ENCODE measurements at regions not wholly inside any gene's neighbourhood (a gene's known extent, or its start where the extent isn't known, plus 50 kb on each side); places are given as distances from the start of the nearest gene placed in this dataset.

DNA sequence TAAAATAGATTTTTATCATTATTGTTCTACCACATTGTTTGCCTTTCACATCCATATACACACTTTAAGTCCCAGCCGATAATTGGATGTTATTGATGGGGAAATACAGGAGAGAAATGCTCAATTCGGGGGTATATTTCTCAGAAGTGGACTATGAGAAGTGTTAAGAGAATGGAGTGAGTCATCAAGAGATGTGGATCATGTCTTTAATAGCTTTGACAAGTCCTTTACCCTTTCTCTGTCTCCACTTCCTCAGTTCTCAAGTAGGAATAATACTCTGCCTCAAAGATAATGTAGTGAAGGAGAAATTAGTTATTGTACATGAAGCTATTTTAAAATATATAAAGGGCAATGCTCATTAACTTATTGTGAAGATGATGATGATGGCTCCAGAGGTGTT is 1017.6 kb upstream of the PIK3C3 start:
- Histone ChIP-seq H3K18ac (ENCODE audit: low read length) (no peak overlapping the region), H3K4me2 (ENCODE audit: insufficient read depth, low read length, poor library complexity, severe bottlenecking) (no peak overlapping the region), H2BK12ac (ENCODE audit: low read length) (no peak overlapping the region)

GRCh38 chr18:40935423-40935822 is 1019.6 kb upstream of the PIK3C3 start:
- H3K4ac ChIP-seq (ENCODE audit: low read length): no peak overlapping the region

More for the DNA sequence above, 1017.6 kb upstream of the PIK3C3 start:
- no CpG with 5 or more reads among the region's 2 CpGs for WGBS, 2 donors (ENCODE audit: extremely low coverage in 2 of 2, insufficient read length in 2 of 2, insufficient replicate concordance in 1 of 2)
- no peak overlapping the region for H2BK120ac ChIP-seq (ENCODE audit: low read depth, low read length)
- no peak for DNase-seq (ENCODE audit: low spot score)
- no peaks in the 10 kb centered on the region for H3K36me3 ChIP-seq (replicated peaks in 1 of 2; ENCODE audit: control insufficient read depth in 2 of 2, insufficient read depth in 2 of 2, low read length in 2 of 2)
- H3K27me3 ChIP-seq (ENCODE audit: control insufficient read depth in 3 of 3, insufficient read depth in 3 of 3, low read depth in 1 of 3, low read length in 3 of 3): no peaks in the 10 kb centered on the region
- no peak overlapping the region for H3K27ac ChIP-seq (replicated peaks; ENCODE audit: low read length)
- H3K4me3 ChIP-seq (ENCODE audit: low read length in 2 of 2): no peak overlapping the region
- H2AFZ ChIP-seq (ENCODE audit: low read length): no peak overlapping the region
- no peak overlapping the region for H2BK15ac ChIP-seq (ENCODE audit: low read length)
- no peak overlapping the region for H3K14ac ChIP-seq (ENCODE audit: low read length)
- H2AK5ac ChIP-seq (ENCODE audit: low read depth, low read length): no peak overlapping the region
- no peaks in the 10 kb centered on the region for H3K79me1 ChIP-seq (ENCODE audit: low read depth, low read length)
- H2BK5ac ChIP-seq (ENCODE audit: low read length): no peak overlapping the region
- H3K4ac ChIP-seq (ENCODE audit: low read length): no peak overlapping the region
- H3K9me3 ChIP-seq (replicated peaks in 1 of 2; ENCODE audit: control insufficient read depth in 2 of 2, insufficient read depth in 1 of 2, low read depth in 1 of 2, low read length in 2 of 2): no peaks in the 10 kb centered on the region
- no peak overlapping the region for H3K23ac ChIP-seq (ENCODE audit: low read depth, low read length, poor library complexity)
- no peak overlapping the region for H3K9ac ChIP-seq (ENCODE audit: low read depth, low read length, poor library complexity)
- no peak overlapping the region for H4K91ac ChIP-seq (ENCODE audit: low read depth, low read length, poor library complexity)
- H3K4me1 ChIP-seq (ENCODE audit: control insufficient read depth in 2 of 2, insufficient read depth in 1 of 2, low read depth in 1 of 2, low read length in 2 of 2): peaks cover 0 to 6% of the 10 kb centered on the region in 2 donors
- no peak overlapping the region for H4K8ac ChIP-seq (ENCODE audit: low read depth, low read length)

DNA sequence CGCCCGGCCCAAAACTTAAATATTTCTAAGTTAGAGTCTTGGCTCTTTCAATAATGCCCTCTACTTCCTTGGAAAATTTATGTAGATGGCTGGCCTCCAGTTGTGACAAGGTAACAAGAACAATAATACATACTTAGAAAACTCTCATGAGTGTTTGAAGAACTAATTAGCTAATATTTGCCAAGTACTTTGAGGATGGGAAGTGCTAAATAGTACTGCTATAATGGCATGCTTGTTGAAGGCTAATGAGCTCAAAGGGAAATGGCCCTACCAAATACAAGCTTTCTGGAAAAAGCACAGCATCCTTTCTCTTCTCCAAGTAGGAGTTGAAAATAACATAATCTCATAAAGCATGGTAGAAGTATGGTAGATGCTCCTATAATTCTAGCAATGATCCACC is 1022.2 kb upstream of the PIK3C3 start:
- Histone ChIP-seq H2BK5ac (ENCODE audit: low read length) (no peak overlapping the region), H3K14ac (ENCODE audit: low read length) (no peak overlapping the region), H3K9me3 (replicated peaks in 1 of 2; ENCODE audit: control insufficient read depth in 2 of 2, insufficient read depth in 1 of 2, low read depth in 1 of 2, low read length in 2 of 2) (no peaks in the 10 kb centered on the region), H3K4me2 (ENCODE audit: insufficient read depth, low read length, poor library complexity, severe bottlenecking) (no peak overlapping the region), H3K18ac (ENCODE audit: low read length) (no peak overlapping the region), H3K9ac (ENCODE audit: low read depth, low read length, poor library complexity) (no peak overlapping the region), H3K4me3 (ENCODE audit: low read length in 2 of 2) (no peak overlapping the region), H2BK120ac (ENCODE audit: low read depth, low read length) (no peak overlapping the region), H4K8ac (ENCODE audit: low read depth, low read length) (no peak overlapping the region), H2AK5ac (ENCODE audit: low read depth, low read length) (no peak overlapping the region), H3K4me1 (ENCODE audit: control insufficient read depth in 2 of 2, insufficient read depth in 1 of 2, low read depth in 1 of 2, low read length in 2 of 2) (no peaks in the 10 kb centered on the region), H2BK12ac (ENCODE audit: low read length) (no peak overlapping the region), H3K27ac (replicated peaks; ENCODE audit: low read length) (no peak overlapping the region), H2BK15ac (ENCODE audit: low read length) (no peak overlapping the region), H3K36me3 (replicated peaks in 1 of 2; ENCODE audit: control insufficient read depth in 2 of 2, insufficient read depth in 2 of 2, low read length in 2 of 2) (no peaks in the 10 kb centered on the region), H3K4ac (ENCODE audit: low read length) (no peak overlapping the region), H4K91ac (ENCODE audit: low read depth, low read length, poor library complexity) (no peak overlapping the region), H3K23ac (ENCODE audit: low read depth, low read length, poor library complexity) (no peak overlapping the region), H3K27me3 (ENCODE audit: control insufficient read depth in 3 of 3, insufficient read depth in 3 of 3, low read depth in 1 of 3, low read length in 3 of 3) (no peaks in the 10 kb centered on the region), H3K79me1 (ENCODE audit: low read depth, low read length) (no peaks in the 10 kb centered on the region), H2AFZ (ENCODE audit: low read length) (no peak overlapping the region)
- WGBS, 2 donors (ENCODE audit: extremely low coverage in 2 of 2, insufficient read length in 2 of 2, insufficient replicate concordance in 1 of 2): no CpG with 5 or more reads among the region's 2 CpGs
- no peak for DNase-seq (ENCODE audit: low spot score)

More at GRCh38 chr18:40935423-40935822, 1019.6 kb upstream of the PIK3C3 start:
- H2AK5ac ChIP-seq (ENCODE audit: low read depth, low read length): no peak overlapping the region
- H3K9me3 ChIP-seq (replicated peaks in 1 of 2; ENCODE audit: control insufficient read depth in 2 of 2, insufficient read depth in 1 of 2, low read depth in 1 of 2, low read length in 2 of 2): no peaks in the 10 kb centered on the region
- H3K36me3 ChIP-seq (replicated peaks in 1 of 2; ENCODE audit: control insufficient read depth in 2 of 2, insufficient read depth in 2 of 2, low read length in 2 of 2): no peaks in the 10 kb centered on the region
- no peak overlapping the region for H2BK5ac ChIP-seq (ENCODE audit: low read length)
- no peak overlapping the region for H3K4me2 ChIP-seq (ENCODE audit: insufficient read depth, low read length, poor library complexity, severe bottlenecking)
- H2BK12ac ChIP-seq (ENCODE audit: low read length): no peak overlapping the region
- H4K8ac ChIP-seq (ENCODE audit: low read depth, low read length): no peak overlapping the region
- WGBS, 2 donors (ENCODE audit: extremely low coverage in 2 of 2, insufficient read length in 2 of 2, insufficient replicate concordance in 1 of 2): no CpG with 5 or more reads among the region's 1 CpG
- H3K23ac ChIP-seq (ENCODE audit: low read depth, low read length, poor library complexity): no peak overlapping the region
- no peak overlapping the region for H3K4me3 ChIP-seq (ENCODE audit: low read length in 2 of 2)
- no peak overlapping the region for H3K27ac ChIP-seq (replicated peaks; ENCODE audit: low read length)
- no peak overlapping the region for H3K18ac ChIP-seq (ENCODE audit: low read length)
- H3K27me3 ChIP-seq (ENCODE audit: control insufficient read depth in 3 of 3, insufficient read depth in 3 of 3, low read depth in 1 of 3, low read length in 3 of 3): no peaks in the 10 kb centered on the region
- no peak overlapping the region for H3K14ac ChIP-seq (ENCODE audit: low read length)
- no peak overlapping the region for H4K91ac ChIP-seq (ENCODE audit: low read depth, low read length, poor library complexity)
- H2BK15ac ChIP-seq (ENCODE audit: low read length): no peak overlapping the region
- no peak for DNase-seq (ENCODE audit: low spot score)
- H3K9ac ChIP-seq (ENCODE audit: low read depth, low read length, poor library complexity): no peak overlapping the region
- no peak overlapping the region for H2AFZ ChIP-seq (ENCODE audit: low read length)
- peaks cover 0 to 2% of the 10 kb centered on the region in 2 donors for H3K4me1 ChIP-seq (ENCODE audit: control insufficient read depth in 2 of 2, insufficient read depth in 1 of 2, low read depth in 1 of 2, low read length in 2 of 2)
- no peak overlapping the region for H2BK120ac ChIP-seq (ENCODE audit: low read depth, low read length)
- no peaks in the 10 kb centered on the region for H3K79me1 ChIP-seq (ENCODE audit: low read depth, low read length)

- H3K27me3 ChIP-seq (ENCODE audit: control insufficient read depth in 3 of 3, insufficient read depth in 3 of 3, low read depth in 1 of 3, low read length in 3 of 3): no peaks in the 10 kb centered on the region
- no CpG with 5 or more reads among the region's 5 CpGs for WGBS, 2 donors (ENCODE audit: extremely low coverage in 2 of 2, insufficient read length in 2 of 2, insufficient replicate concordance in 1 of 2)
- no peak overlapping the region for H3K4me3 ChIP-seq (ENCODE audit: low read length in 2 of 2)
- no peak for DNase-seq (ENCODE audit: low spot score)
- no peak overlapping the region for H4K8ac ChIP-seq (ENCODE audit: low read depth, low read length)
- no peak overlapping the region for H4K91ac ChIP-seq (ENCODE audit: low read depth, low read length, poor library complexity)
- no peak overlapping the region for H3K4me2 ChIP-seq (ENCODE audit: insufficient read depth, low read length, poor library complexity, severe bottlenecking)
- no peaks in the 10 kb centered on the region for H3K36me3 ChIP-seq (replicated peaks in 1 of 2; ENCODE audit: control insufficient read depth in 2 of 2, insufficient read depth in 2 of 2, low read length in 2 of 2)
- no peaks in the 10 kb centered on the region for H3K79me1 ChIP-seq (ENCODE audit: low read depth, low read length)
- H3K4ac ChIP-seq (ENCODE audit: low read length): no peak overlapping the region
- no peak overlapping the region for H3K18ac ChIP-seq (ENCODE audit: low read length)
- no peak overlapping the region for H2AFZ ChIP-seq (ENCODE audit: low read length)
- no peaks in the 10 kb centered on the region for H3K9me3 ChIP-seq (replicated peaks in 1 of 2; ENCODE audit: control insufficient read depth in 2 of 2, insufficient read depth in 1 of 2, low read depth in 1 of 2, low read length in 2 of 2)
- no peak overlapping the region for H3K27ac ChIP-seq (replicated peaks; ENCODE audit: low read length)
- H3K14ac ChIP-seq (ENCODE audit: low read length): no peak overlapping the region
- no peak overlapping the region for H3K23ac ChIP-seq (ENCODE audit: low read depth, low read length, poor library complexity)
- H2BK15ac ChIP-seq (ENCODE audit: low read length): no peak overlapping the region
- H2AK5ac ChIP-seq (ENCODE audit: low read depth, low read length): no peak overlapping the region
- H2BK120ac ChIP-seq (ENCODE audit: low read depth, low read length): no peak overlapping the region
- H3K9ac ChIP-seq (ENCODE audit: low read depth, low read length, poor library complexity): no peak overlapping the region
- no peak overlapping the region for H2BK5ac ChIP-seq (ENCODE audit: low read length)
- no peak overlapping the region for H2BK12ac ChIP-seq (ENCODE audit: low read length)
- H3K4me1 ChIP-seq (ENCODE audit: control insufficient read depth in 2 of 2, insufficient read depth in 1 of 2, low read depth in 1 of 2, low read length in 2 of 2): no peaks in the 10 kb centered on the region
These were observed 1024.7 kb upstream of the PIK3C3 start for GRCh38 chr18:40930211-40930882.

All from neuronal stem cell (in vitro differentiated cells).